GM18526 (cell line): ENCODE measurements at regions not wholly inside any gene's neighbourhood (a gene's known extent, or its start where the extent isn't known, plus 50 kb on each side); places are given as distances from the start of the nearest gene placed in this dataset.

Experiments used
- POLR2A ChIP-seq: IDR thresholded peaks from 3 replicates; pipeline ENCODE4 v1.6.1; 2011; ENCODE audit not compliant: insufficient read length; ENCODE audit errors: extremely low read depth

- no peak for TF ChIP-seq POLR2A
These were observed 420.8 kb upstream of the DIPK2B start for GRCh38 chrX:45621376-45622041.

DNA sequence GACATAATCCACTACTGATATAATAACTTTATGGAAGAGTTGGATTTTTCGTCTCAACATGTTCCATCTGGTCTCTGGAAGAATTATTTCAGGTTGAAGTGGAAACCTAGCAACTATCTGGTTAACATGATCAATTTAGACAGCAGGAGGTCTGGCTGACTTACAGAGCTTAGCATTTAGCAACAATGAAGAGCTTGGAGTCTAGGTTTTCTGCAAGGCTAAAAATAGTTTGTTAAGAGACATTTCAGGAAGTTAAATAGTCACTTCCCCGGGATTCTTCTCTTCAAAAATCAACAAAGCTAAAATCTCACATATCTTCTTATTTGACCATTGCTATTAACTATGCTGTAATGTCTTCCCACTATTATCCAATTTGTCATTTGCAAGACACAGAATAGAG is 418.6 kb upstream of the DIPK2B start:
- TF ChIP-seq POLR2A: no peak

GRCh38 chrX:45614853-45615252 is 414.2 kb upstream of the DIPK2B start:
- TF ChIP-seq POLR2A: no peak

DNA sequence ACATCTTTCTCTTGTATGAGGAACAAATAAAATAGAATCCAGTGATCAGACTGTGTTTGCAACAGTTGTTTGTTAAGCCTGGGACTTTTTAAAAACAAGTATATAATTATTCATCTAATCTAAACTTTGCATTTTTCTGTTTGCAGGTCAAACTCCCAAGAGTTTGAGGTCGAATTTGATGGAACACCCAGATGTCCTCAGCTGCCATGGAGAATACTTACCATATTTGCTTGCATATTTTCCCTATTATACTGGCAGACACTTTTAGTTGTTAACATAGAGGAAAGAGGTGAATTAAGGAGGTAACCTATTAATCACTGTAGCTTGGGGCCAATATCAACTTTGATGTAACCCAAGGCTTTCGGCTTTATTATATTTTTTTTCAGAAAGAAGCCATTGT is 401.5 kb upstream of the DIPK2B start:
- no peak for TF ChIP-seq POLR2A

DNA sequence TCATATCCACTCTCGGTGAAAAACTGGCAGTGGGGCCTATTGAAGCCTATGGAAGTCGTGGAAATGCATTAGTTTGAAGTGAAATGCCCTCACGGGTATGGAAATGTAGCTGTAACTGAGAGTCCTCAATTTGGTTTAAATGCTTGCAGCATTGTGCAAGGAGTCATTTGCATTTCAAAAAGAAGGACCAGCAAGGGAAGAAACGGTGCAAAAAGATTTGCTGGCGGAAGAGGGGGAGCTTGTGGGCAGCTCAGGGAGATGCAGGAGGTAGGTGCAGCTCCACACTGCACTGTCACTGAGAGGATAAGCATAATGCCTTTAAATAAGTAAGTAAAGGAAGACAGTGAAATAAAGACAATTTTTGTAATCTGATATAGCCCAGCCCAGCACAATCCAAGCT is 400.4 kb upstream of the DIPK2B start:
- TF ChIP-seq POLR2A: no peak

- TF ChIP-seq POLR2A: no peak
These were observed 398.2 kb upstream of the DIPK2B start for GRCh38 chrX:45598861-45599260.

DNA sequence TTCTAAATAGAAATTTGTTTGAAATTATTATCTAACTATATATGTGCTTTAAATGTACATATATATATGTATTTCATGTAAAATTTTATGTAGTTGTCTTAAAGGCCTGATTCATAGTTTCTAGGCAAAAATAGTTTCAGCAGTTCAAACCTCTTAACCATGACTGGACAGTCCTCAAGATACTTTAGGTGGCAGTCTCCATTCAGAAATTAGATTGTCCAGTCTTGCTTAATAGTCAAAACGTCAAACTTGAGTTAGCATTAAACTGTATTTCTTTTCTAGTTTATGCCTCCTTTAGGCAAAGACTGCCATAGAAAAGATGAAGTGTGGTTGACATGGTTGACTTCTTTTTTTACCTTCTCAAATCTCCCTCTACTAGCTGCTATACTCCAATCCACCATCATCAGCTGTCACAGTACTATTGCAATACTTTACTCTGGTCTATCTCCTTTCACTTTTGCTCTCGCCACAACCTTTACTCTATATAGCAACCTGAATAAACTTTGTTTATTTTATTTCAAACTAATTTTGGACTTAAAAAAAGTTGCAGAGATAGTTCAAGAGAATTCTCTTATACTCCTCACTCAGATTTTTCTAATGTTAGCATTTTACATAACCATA is 395.6 kb upstream of the DIPK2B start:
- no peak for TF ChIP-seq POLR2A

- no peak for TF ChIP-seq POLR2A
These were observed 391.4 kb upstream of the DIPK2B start for GRCh38 chrX:45592101-45592500.

DNA sequence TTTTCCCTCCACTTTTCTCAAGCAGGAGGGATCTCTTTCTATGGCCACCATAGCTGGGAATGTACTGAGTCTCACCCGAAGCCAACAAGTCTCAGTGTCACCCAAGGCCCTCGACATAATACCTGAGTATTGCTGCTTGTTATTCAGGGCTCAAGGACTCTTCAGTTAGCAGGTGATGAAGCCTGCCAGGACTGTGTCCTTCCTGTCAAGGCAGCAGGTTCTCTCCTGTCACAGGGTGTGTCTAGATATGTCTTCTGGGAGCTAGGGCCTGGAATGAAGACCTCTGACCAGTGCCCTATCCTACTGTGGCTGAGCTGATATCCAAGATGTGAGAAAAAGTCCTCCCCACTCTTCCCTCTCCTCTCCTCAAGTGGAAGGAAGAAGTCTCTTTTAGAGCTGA is 391.0 kb upstream of the DIPK2B start:
- TF ChIP-seq POLR2A: no peak

DNA sequence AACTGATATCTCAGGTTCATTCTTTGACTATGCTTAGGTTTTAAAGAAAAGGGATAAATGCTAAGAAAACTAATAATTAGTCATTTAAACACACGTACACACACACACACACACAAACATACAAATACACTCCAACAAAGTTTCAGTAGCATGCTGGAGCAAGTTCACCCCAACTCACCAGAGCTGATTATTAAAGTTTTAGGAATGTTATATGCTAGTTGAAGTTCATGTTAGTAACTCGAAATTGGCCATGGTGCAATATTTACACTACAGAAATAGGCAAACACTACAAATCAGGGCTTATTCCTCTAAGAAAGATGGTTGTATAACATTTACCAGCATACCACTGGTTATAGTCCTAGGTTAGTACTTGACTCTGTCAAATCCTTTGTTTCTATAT is 384.0 kb upstream of the DIPK2B start:
- TF ChIP-seq POLR2A: no peak

GRCh38 chrX:45577361-45577760 is 376.7 kb upstream of the DIPK2B start:
- no peak for TF ChIP-seq POLR2A

GRCh38 chrX:45571453-45571852 is 370.8 kb upstream of the DIPK2B start:
- TF ChIP-seq POLR2A: no peak

- TF ChIP-seq POLR2A: no peak
These were observed 365.8 kb upstream of the DIPK2B start for GRCh38 chrX:45566456-45566855.

DNA sequence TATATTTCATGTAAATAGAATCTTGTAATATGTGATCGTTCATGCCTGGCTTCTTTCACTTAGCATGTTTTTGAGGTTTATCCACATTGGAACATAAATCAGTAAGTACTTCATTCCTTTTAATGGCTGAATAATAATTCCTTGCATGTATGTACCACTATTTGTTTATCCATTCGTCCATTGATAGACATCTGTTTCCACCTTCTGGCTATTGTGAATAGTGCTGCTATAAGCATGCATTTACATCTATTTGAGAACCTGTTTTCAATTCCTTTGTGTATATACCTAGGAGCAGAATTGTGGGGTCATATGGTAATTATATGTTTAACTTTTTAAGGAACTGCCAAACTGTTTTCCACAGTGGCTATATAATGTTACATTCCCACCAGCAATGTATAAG is 356.7 kb upstream of the DIPK2B start:
- no peak for TF ChIP-seq POLR2A

- no peak for TF ChIP-seq POLR2A
These were observed 354.1 kb upstream of the DIPK2B start for GRCh38 chrX:45554736-45555135.

DNA sequence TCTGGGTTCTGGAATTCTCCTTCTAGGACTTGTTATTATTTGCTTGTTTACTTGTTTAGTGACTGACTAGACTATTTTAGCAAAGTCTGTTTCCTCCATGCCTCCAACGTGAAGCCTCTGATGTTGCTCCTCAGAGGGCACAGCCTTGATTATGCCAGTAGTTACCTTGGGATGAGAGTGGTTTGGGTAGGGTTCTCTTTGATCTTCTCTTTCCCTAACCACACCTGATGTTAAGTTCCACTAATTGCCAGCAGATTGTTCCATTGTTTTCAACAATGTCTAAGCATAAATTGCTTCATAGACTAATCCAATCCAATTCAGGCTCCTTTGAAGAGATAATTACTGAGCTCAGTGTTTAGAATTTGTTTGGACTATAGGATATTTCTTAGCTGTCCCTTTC is 352.7 kb upstream of the DIPK2B start:
- no peak for TF ChIP-seq POLR2A

- no peak for TF ChIP-seq POLR2A
These were observed 339.5 kb upstream of the DIPK2B start for GRCh38 chrX:45540181-45540580.

DNA sequence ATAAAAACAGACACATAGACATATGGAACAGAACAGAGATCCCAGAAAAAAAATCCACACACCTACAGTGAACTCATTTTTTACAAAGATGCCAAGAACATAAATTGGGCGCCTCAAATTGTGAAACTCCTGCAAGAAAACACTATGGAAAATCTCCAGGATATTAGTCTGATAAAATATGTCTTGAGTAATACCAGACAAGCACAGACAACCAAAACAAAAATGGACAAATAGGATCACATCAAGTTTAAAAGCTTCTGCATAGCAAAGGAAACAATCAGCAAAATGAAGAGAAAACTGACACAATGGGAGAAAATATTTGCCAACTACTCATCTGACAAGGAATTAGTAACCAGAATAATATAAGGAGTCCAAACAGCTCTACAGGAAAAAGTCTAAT is 337.3 kb upstream of the DIPK2B start:
- TF ChIP-seq POLR2A: no peak

- no peak for TF ChIP-seq POLR2A
These were observed 327.2 kb upstream of the DIPK2B start for GRCh38 chrX:45527834-45528233.
